Mucosa of rectum (tissue), 2 donors: ENCODE measurements at regions not wholly inside any gene's neighbourhood (a gene's known extent, or its start where the extent isn't known, plus 50 kb on each side); places are given as distances from the start of the nearest gene placed in this dataset.

Source experiments
- H3K27ac ChIP-seq, 2 donors: one replicate each; pipeline ENCODE4 v1.7.0; 2013; ENCODE audit warnings: inconsistent platforms in 2 of 2, low read depth in 2 of 2, low read length in 2 of 2
- H3K27me3 ChIP-seq, 2 donors: one replicate each; pipeline ENCODE4 v1.7.0; 2013; ENCODE audit warnings: low read length in 2 of 2; ENCODE audit not compliant: control insufficient read depth in 2 of 2, insufficient read depth in 2 of 2
- H3K36me3 ChIP-seq, 2 donors: one replicate each; pipeline ENCODE4 v1.7.0; 2013; ENCODE audit warnings: low read length in 2 of 2; ENCODE audit not compliant: control insufficient read depth in 2 of 2, insufficient read depth in 2 of 2
- H3K4me1 ChIP-seq, 2 donors: one replicate each; pipeline ENCODE4 v1.7.0; 2013; ENCODE audit warnings: low read length in 2 of 2, mild to moderate bottlenecking in 1 of 2; ENCODE audit not compliant: control insufficient read depth in 2 of 2, insufficient read depth in 2 of 2
- H3K4me3 ChIP-seq, 2 donors: one replicate each; pipeline ENCODE4 v1.7.0; 2013; ENCODE audit warnings: low read length in 2 of 2
- H3K9ac ChIP-seq, 2 donors: one replicate each; pipeline ENCODE4 v1.7.0; 2013; ENCODE audit warnings: low read length in 2 of 2, low read depth in 1 of 2, mild to moderate bottlenecking in 1 of 2
- H3K9me3 ChIP-seq, 2 donors: one replicate each; pipeline ENCODE4 v1.7.0; 2013; ENCODE audit warnings: low read length in 2 of 2; ENCODE audit not compliant: control insufficient read depth in 2 of 2
- donor health status: healthy.
- donor health status: Normal muscosa, but diverticular disease.

DNA sequence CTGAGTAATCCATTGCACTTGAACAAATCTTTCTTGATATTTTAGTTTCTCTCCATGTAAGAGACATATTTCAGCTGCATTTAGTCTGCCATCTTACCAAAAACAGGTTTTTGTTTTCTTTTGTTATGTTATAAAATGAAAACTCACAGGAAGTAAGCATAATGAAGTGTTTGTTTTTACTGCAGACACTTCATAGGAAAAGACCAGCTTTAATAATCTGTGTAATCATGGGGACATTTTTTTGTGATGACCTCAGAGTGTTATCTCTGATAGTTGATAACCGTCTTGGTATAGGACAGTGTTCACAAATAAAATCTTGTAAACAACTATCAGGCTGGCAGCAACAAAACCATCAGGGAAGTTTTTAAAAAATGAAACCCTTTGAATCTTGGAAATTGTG lies 266.2 kb upstream of the OR4E1 start:
- H3K36me3 ChIP-seq, result no peaks in the 10 kb centered on the region
- no peaks in the 10 kb centered on the region for H3K4me1 ChIP-seq
- H3K27me3 ChIP-seq, result no peaks in the 10 kb centered on the region
- no peak overlapping the region for H3K27ac ChIP-seq
- no peak overlapping the region for H3K9ac ChIP-seq
- no peak overlapping the region for H3K4me3 ChIP-seq
- no peaks in the 10 kb centered on the region for H3K9me3 ChIP-seq

DNA sequence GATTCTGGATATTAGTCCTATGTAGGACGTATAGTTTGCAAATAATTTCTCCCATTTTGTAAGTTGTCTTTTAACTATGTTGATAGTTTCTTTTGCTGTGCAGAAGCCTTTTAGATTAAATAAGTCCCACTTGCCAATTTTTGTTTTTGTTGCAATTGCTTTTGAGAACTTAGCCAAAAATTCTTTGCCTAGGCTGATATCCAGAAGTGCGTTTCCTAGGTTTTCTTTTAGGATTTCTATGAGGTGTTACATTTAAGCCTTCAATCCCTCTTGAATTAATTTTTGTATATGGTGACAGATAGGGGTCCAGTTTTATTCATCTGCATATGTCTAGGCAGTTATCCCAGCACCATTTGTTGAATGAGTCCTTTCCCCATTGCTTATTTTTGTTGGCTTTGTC lies 264.4 kb upstream of the OR4E1 start:
- Histone ChIP-seq H3K9ac (no peak overlapping the region), H3K4me3 (no peak overlapping the region), H3K36me3 (no peaks in the 10 kb centered on the region), H3K27me3 (no peaks in the 10 kb centered on the region), H3K9me3 (no peaks in the 10 kb centered on the region), H3K4me1 (no peaks in the 10 kb centered on the region), H3K27ac (no peak overlapping the region)

DNA sequence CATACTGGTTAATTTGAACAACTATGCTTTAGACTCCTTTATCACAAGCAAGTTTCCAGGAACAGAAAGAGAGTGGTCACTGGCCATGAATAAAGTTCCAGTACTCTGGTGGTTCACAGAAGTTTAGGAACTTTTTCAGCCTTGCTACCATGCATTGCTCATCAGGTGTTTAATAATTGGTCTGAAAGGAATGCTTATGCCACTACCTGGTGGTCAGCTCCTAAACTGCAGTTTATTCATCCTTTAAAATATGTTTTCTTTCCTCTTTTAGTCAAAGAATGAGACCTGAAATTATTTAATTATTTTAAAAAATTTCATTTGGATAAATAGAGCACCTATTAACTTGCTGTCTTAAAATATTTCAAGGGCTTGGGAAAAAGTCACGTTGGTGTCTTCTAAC lies 260.1 kb upstream of the OR4E1 start:
- no peaks in the 10 kb centered on the region for H3K4me1 ChIP-seq
- no peak overlapping the region for H3K4me3 ChIP-seq
- H3K9ac ChIP-seq, result no peak overlapping the region
- no peaks in the 10 kb centered on the region for H3K27me3 ChIP-seq
- no peaks in the 10 kb centered on the region for H3K9me3 ChIP-seq
- H3K36me3 ChIP-seq, result no peaks in the 10 kb centered on the region
- no peak overlapping the region for H3K27ac ChIP-seq

- H3K36me3 ChIP-seq, result no peaks in the 10 kb centered on the region
- no peaks in the 10 kb centered on the region for H3K27me3 ChIP-seq
- no peaks in the 10 kb centered on the region for H3K4me1 ChIP-seq
- H3K9ac ChIP-seq, result no peak overlapping the region
- no peaks in the 10 kb centered on the region for H3K9me3 ChIP-seq
- peak overlapping the region in 1 of 2 donors; percentile 5 for H3K4me3 ChIP-seq
- H3K27ac ChIP-seq, result peak overlapping the region in 1 of 2 donors; percentile 35
Observed at GRCh38 chr14:21924479-21924878, 250.9 kb upstream of the OR4E1 start.

DNA sequence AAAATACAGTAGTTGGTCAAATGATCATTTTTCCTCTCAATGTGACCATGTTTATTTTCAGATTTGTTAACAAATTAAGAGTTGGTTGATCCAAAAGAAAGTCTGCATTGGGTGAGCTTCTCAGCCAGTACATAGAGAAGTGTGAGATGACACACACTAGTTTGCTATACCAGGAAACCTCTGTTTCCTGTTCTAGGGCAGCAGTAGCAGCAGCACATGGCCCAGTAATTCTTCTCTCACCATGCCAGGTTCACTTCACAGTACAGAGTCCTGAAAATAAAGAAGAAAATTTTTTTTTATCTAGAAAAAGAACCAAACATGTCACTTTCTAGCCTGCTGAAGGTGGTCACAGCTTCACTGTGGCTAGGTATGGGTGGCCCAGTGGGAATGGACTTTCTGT lies 250.2 kb upstream of the OR4E1 start:
- Histone ChIP-seq H3K36me3 (no peaks in the 10 kb centered on the region), H3K4me3 (no peak overlapping the region), H3K27me3 (no peaks in the 10 kb centered on the region), H3K9me3 (no peaks in the 10 kb centered on the region), H3K4me1 (no peaks in the 10 kb centered on the region), H3K9ac (no peak overlapping the region), H3K27ac (peak overlapping the region in 1 of 2 donors; percentile 35)

GRCh38 chr14:21921453-21921852 lies 247.8 kb upstream of the OR4E1 start:
- no peak overlapping the region for H3K9ac ChIP-seq
- H3K27ac ChIP-seq, result no peak overlapping the region
- no peaks in the 10 kb centered on the region for H3K27me3 ChIP-seq
- H3K4me3 ChIP-seq, result no peak overlapping the region
- no peaks in the 10 kb centered on the region for H3K36me3 ChIP-seq
- no peaks in the 10 kb centered on the region for H3K4me1 ChIP-seq
- no peaks in the 10 kb centered on the region for H3K9me3 ChIP-seq

DNA sequence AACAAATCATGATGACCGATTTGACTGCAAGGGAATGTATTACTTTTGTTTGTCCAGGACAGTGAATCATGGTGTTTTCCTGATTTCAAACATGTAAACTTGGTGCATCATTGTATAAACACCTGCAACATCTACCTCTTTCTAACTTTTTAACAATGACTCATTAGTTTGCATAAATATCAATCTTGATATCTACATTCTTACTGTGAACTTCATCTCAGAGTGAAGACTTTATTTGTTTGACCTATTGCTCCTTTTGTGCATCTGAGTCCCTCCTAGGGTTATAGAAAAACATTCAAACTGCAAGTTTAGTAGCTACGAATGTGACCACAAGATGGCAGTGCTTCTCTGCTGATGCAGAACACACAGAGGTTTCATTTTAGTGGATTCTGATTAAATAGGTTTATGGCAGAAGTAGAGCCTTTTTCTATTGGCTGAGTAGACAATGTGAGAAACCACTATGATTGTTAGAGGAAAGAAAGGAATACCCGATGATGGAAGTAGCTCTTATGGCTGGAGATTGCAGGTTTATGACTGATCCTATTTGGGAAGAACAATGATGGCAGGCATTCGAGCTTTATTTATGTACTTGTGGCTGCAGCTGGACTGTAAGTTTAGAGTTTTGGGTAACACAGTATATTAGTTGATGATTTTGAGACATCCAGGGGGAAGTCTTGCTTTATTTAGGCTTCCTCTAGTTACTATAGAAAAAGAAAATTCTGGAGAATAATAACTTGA lies 244.2 kb upstream of the OR4E1 start:
- Histone ChIP-seq H3K4me3 (no peak overlapping the region), H3K9ac (no peak overlapping the region), H3K9me3 (no peaks in the 10 kb centered on the region), H3K27ac (no peak overlapping the region), H3K4me1 (no peaks in the 10 kb centered on the region), H3K36me3 (no peaks in the 10 kb centered on the region), H3K27me3 (no peaks in the 10 kb centered on the region)

DNA sequence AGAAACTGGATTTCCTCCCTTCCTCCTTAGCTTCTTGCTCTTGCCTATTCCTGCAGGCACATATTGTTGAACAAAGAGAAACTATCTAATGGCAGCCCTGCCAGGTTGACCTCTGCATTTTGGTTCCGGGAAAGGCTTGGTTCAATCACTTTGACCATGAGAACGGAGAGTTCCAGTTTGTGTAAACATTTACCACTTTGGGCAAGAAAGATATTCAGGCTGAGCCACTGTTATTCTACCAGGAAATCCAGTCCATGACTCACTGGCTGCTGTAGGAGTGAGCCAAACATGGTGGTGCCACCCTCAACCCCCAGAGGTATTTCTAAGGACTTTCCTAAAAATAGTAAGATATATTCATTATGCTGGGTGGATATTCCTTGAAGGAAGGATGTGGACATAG lies 242.2 kb upstream of the OR4E1 start:
- Histone ChIP-seq H3K36me3 (no peaks in the 10 kb centered on the region), H3K27ac (no peak overlapping the region)

GRCh38 chr14:21913759-21914158 lies 240.1 kb upstream of the OR4E1 start:
- no peak overlapping the region for H3K4me3 ChIP-seq
- H3K36me3 ChIP-seq, result no peaks in the 10 kb centered on the region
- no peaks in the 10 kb centered on the region for H3K4me1 ChIP-seq
- no peaks in the 10 kb centered on the region for H3K9me3 ChIP-seq
- no peaks in the 10 kb centered on the region for H3K27me3 ChIP-seq
- H3K27ac ChIP-seq, result no peak overlapping the region
- H3K9ac ChIP-seq, result no peak overlapping the region

More for the DNA sequence above, 242.2 kb upstream of the OR4E1 start:
- Histone ChIP-seq H3K9me3 (no peaks in the 10 kb centered on the region), H3K9ac (no peak overlapping the region), H3K27me3 (no peaks in the 10 kb centered on the region), H3K4me1 (no peaks in the 10 kb centered on the region), H3K4me3 (no peak overlapping the region)

DNA sequence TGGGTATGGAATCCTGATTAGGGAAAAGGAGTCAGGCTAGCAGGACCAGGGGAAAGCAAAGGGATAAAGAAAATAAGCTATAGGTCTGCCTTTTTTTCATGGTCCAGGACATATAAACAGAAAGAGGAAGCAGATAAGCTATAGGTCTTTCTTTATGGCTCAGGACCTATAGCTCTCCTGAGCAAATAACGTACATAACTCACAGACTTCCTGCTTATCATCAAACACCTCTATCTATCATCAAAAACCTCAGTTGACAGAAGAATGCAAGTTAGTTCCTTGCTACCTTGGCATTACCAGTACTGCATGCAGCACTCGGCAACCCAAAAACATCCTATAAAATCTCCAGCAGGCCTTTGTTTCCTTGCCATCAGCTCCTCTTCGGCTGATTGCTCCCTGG lies 238.7 kb upstream of the OR4E1 start:
- no peaks in the 10 kb centered on the region for H3K9me3 ChIP-seq
- H3K27me3 ChIP-seq, result no peaks in the 10 kb centered on the region
- no peak overlapping the region for H3K27ac ChIP-seq
- H3K36me3 ChIP-seq, result no peaks in the 10 kb centered on the region
- no peak overlapping the region for H3K9ac ChIP-seq
- H3K4me3 ChIP-seq, result no peak overlapping the region
- no peaks in the 10 kb centered on the region for H3K4me1 ChIP-seq

GRCh38 chr14:21911877-21912276 lies 238.3 kb upstream of the OR4E1 start:
- Histone ChIP-seq H3K27me3 (no peaks in the 10 kb centered on the region), H3K36me3 (no peaks in the 10 kb centered on the region), H3K9ac (no peak overlapping the region), H3K4me1 (no peaks in the 10 kb centered on the region), H3K9me3 (no peaks in the 10 kb centered on the region), H3K4me3 (no peak overlapping the region), H3K27ac (no peak overlapping the region)
